Chondrocyte (in vitro differentiated cells): ENCODE measurements at regions not wholly inside any gene's neighbourhood (a gene's known extent, or its start where the extent isn't known, plus 50 kb on each side); places are given as distances from the start of the nearest gene placed in this dataset.
"Not testable (repeated sequence)": the region's sequence is repeated elsewhere in the genome, so short reads cannot be mapped to it uniquely, and the experiment has no call there.

Experiments used
- DNase-seq: peaks from one replicate; pipeline ENCODE4 v3.0.0; 2021; ENCODE audit warnings: mixed read lengths, low spot score
- H3K27ac Mint-ChIP-seq: one replicate; pipeline ENCODE4 v1.8.0; 2021; ENCODE audit warnings: mild to moderate bottlenecking, moderate library complexity, mixed read lengths; ENCODE audit not compliant: unreplicated experiment
- H3K27me3 Mint-ChIP-seq: 2 replicates; pipeline ENCODE4 v1.8.0; 2021; ENCODE audit warnings: low read depth, mixed read lengths
- H3K36me3 Mint-ChIP-seq: 2 replicates; pipeline ENCODE4 v1.8.0; 2021; ENCODE audit warnings: low read depth, mixed read lengths
- H3K4me1 Mint-ChIP-seq: 2 replicates; pipeline ENCODE4 v1.8.0; 2021; ENCODE audit warnings: low read depth, mild to moderate bottlenecking, mixed read lengths
- H3K4me3 Mint-ChIP-seq: one replicate; pipeline ENCODE4 v1.8.0; 2021; ENCODE audit warnings: mild to moderate bottlenecking, moderate library complexity, mixed read lengths; ENCODE audit not compliant: unreplicated experiment
- H3K9me3 Mint-ChIP-seq: 2 replicates; pipeline ENCODE4 v1.8.0; 2021; ENCODE audit warnings: low read depth, mixed read lengths
- CTCF ChIP-seq: fragments of 200-600 bp; sonication (generic); IDR thresholded peaks from 2 replicates; pipeline ENCODE4 v1.5.0; 2021; ENCODE audit warnings: antibody characterized with exemption, mild to moderate bottlenecking, moderate library complexity

DNA sequence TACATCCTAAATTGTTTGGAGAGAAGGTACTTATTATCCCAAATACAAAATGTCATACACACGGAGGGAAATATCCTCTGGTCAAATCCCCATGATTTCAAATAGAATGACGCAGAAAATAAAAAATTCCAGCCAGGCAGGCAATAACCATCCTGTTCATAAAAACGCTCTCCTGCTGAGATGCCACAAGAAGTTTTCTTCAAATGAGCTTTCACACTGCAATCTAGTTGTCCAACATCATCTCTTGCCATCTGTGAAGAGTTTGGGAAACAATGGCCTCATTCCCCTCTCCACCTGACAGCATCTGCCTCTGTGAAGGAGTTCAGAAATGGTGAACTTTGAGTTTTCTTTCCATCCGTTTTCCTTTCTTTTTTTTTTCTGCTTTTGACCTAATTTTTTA lies 83.3 kb upstream of the SLC30A5 start:
- Mint-ChIP-seq H3K27me3 (peaks cover 7% of the 10 kb centered on the region), H3K27ac (no peak overlapping the region), H3K9me3 (peaks cover 10% of the 10 kb centered on the region), H3K36me3 (no peaks in the 10 kb centered on the region), H3K4me1 (no peaks in the 10 kb centered on the region), H3K4me3 (no peak overlapping the region)
- TF ChIP-seq CTCF: no peak
- DNase-seq: no peak

- Mint-ChIP-seq H3K4me3 (no peak overlapping the region), H3K4me1 (no peaks in the 10 kb centered on the region), H3K27ac (no peak overlapping the region), H3K27me3 (peaks cover 7% of the 10 kb centered on the region), H3K36me3 (no peaks in the 10 kb centered on the region), H3K9me3 (peaks cover 10% of the 10 kb centered on the region)
- DNase-seq: no peak
- no peak for TF ChIP-seq CTCF
Observed at GRCh38 chr5:69011910-69012309, 81.9 kb upstream of the SLC30A5 start.

DNA sequence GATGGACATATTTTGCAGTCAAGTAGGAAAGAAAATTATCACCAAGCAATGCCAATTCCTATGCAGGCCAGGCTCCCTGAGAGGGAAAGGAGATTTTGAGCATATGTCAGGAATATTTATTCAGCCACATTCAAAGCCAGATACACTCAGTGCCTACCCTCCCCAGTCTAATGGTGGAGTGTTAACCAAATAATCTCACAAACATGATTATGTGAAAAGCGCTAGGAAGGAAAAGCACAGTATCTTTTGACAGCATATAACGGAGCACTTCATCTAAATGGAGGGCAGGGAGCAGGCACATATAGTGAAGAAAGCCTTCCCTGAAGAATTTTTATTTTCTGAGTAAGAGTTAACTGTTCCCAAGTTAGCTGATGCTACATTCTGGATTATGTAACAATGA lies 80.3 kb upstream of the SLC30A5 start:
- Mint-ChIP-seq H3K4me1 (no peaks in the 10 kb centered on the region), H3K9me3 (peaks cover 10% of the 10 kb centered on the region), H3K36me3 (no peaks in the 10 kb centered on the region), H3K27ac (no peak overlapping the region), H3K27me3 (peaks cover 4% of the 10 kb centered on the region), H3K4me3 (no peak overlapping the region)
- no peak for TF ChIP-seq CTCF
- no peak for DNase-seq

GRCh38 chr5:69014007-69014406 lies 79.8 kb upstream of the SLC30A5 start:
- not testable (repeated sequence) for H3K36me3 Mint-ChIP-seq, DNase-seq, H3K4me3 Mint-ChIP-seq, H3K27ac Mint-ChIP-seq, H3K27me3 Mint-ChIP-seq, H3K4me1 Mint-ChIP-seq
- peaks cover 10% of the 10 kb centered on the region for H3K9me3 Mint-ChIP-seq

DNA sequence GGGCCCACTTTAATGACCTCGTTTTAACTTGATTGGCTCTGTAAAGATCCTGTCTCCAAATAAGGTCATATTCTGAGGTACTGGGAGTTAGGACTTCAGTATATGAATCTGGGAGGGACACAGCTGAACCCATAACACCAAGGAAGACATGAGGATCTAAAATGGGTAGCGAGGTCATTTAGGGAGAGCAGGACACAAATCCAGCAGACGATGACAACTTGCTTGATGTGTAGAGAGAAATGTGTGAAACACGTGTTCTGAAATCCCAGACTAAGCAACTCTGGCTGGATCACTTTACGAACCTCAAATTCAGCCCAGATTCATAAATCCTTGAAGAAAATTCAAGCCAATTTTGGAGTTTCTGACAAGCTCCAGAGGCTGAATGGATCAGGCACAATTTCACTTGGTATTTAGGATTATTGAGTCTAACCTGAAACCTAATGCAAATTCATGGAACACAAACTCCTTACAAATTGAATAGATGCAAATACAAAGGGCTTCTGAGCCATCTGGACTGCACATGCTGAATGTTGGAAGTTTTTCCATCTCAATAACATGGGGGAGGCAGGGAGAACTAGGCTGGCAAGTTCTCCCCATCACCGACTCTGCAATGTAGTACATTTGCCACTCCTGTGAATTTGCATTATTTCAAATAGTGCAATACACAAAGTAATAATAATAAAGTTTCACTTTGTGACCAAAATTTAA lies 74.0 kb upstream of the SLC30A5 start:
- no peaks in the 10 kb centered on the region for H3K4me1 Mint-ChIP-seq
- TF ChIP-seq CTCF: no peak
- H3K9me3 Mint-ChIP-seq: peaks cover 6% of the 10 kb centered on the region
- no peak overlapping the region for H3K4me3 Mint-ChIP-seq
- DNase-seq: no peak
- H3K27me3 Mint-ChIP-seq: no peaks in the 10 kb centered on the region
- no peak overlapping the region for H3K27ac Mint-ChIP-seq
- H3K36me3 Mint-ChIP-seq: no peaks in the 10 kb centered on the region

GRCh38 chr5:69024241-69024651 lies 69.6 kb upstream of the SLC30A5 start:
- Mint-ChIP-seq H3K36me3 (no peaks in the 10 kb centered on the region), H3K27me3 (no peaks in the 10 kb centered on the region), H3K4me1 (no peaks in the 10 kb centered on the region), H3K27ac (no peak overlapping the region), H3K9me3 (peaks cover 3% of the 10 kb centered on the region), H3K4me3 (no peak overlapping the region)
- DNase-seq: no peak
- peak; percentile 71 for TF ChIP-seq CTCF
